ENCODE measurements at regions not wholly inside any gene's neighbourhood (a gene's known extent, or its start where the extent isn't known, plus 50 kb on each side); places are given as distances from the start of the nearest gene placed in this dataset.

GRCh38 chr14:30223966-30224365 lies 296.3 kb upstream of the PRKD1 start:
- TF ChIP-seq CEBPB (IDR thresholded peaks at IDR 0.05) (no peak), REST (IDR thresholded peaks at IDR 0.05; ENCODE audit: low read depth) (no peak), NFIC (IDR thresholded peaks at IDR 0.05) (no peak; the same call in 1 of the 2 replicates), FOXM1 (IDR thresholded peaks at IDR 0.05; ENCODE audit: borderline replicate concordance, low read depth) (no peak), YY1 (IDR thresholded peaks at IDR 0.05; ENCODE audit: low read depth) (no peak), TCF12 (IDR thresholded peaks at IDR 0.05; ENCODE audit: low read depth) (no peak), USF1 (IDR thresholded peaks at IDR 0.05) (no peak), ZBTB7A (IDR thresholded peaks at IDR 0.05; ENCODE audit: low read depth) (no peak), TEAD4 (IDR thresholded peaks at IDR 0.05) (no peak), TAF1 (IDR thresholded peaks at IDR 0.05; ENCODE audit: low read depth) (no peak), EGR1 (IDR thresholded peaks at IDR 0.05) (no peak)

GRCh38 chr14:30225176-30225575 lies 297.5 kb upstream of the PRKD1 start:
- TF ChIP-seq EGR1 (IDR thresholded peaks at IDR 0.05) (no peak), NFIC (IDR thresholded peaks at IDR 0.05) (no peak), YY1 (IDR thresholded peaks at IDR 0.05; ENCODE audit: low read depth) (no peak), TEAD4 (IDR thresholded peaks at IDR 0.05) (no peak), RAD21 (IDR thresholded peaks at IDR 0.05; ENCODE audit: low read depth) (no peak), ZBTB7A (IDR thresholded peaks at IDR 0.05; ENCODE audit: low read depth) (no peak), MAX (IDR thresholded peaks at IDR 0.05) (no peak), EP300 (IDR thresholded peaks at IDR 0.05; ENCODE audit: borderline replicate concordance) (no peak), USF1 (IDR thresholded peaks at IDR 0.05) (no peak), TCF12 (IDR thresholded peaks at IDR 0.05; ENCODE audit: low read depth) (no peak), CREB1 (IDR thresholded peaks at IDR 0.05; ENCODE audit: low read depth) (no peak), REST (IDR thresholded peaks at IDR 0.05; ENCODE audit: low read depth) (no peak), CEBPB (IDR thresholded peaks at IDR 0.05) (no peak), FOXM1 (IDR thresholded peaks at IDR 0.05; ENCODE audit: borderline replicate concordance, low read depth) (no peak), TAF1 (IDR thresholded peaks at IDR 0.05; ENCODE audit: low read depth) (no peak)

GRCh38 chr14:30227436-30227835 lies 299.8 kb upstream of the PRKD1 start:
- TF ChIP-seq CREB1 (IDR thresholded peaks at IDR 0.05; ENCODE audit: low read depth) (no peak), EGR1 (IDR thresholded peaks at IDR 0.05) (no peak), TEAD4 (IDR thresholded peaks at IDR 0.05) (no peak), REST (IDR thresholded peaks at IDR 0.05; ENCODE audit: low read depth) (no peak), TCF12 (IDR thresholded peaks at IDR 0.05; ENCODE audit: low read depth) (no peak), ZBTB7A (IDR thresholded peaks at IDR 0.05; ENCODE audit: low read depth) (no peak), YY1 (IDR thresholded peaks at IDR 0.05; ENCODE audit: low read depth) (no peak), FOXM1 (IDR thresholded peaks at IDR 0.05; ENCODE audit: borderline replicate concordance, low read depth) (no peak), CEBPB (IDR thresholded peaks at IDR 0.05) (no peak), EP300 (IDR thresholded peaks at IDR 0.05; ENCODE audit: borderline replicate concordance) (no peak), MAX (IDR thresholded peaks at IDR 0.05) (no peak), NFIC (IDR thresholded peaks at IDR 0.05) (no peak), TAF1 (IDR thresholded peaks at IDR 0.05; ENCODE audit: low read depth) (no peak), RAD21 (IDR thresholded peaks at IDR 0.05; ENCODE audit: low read depth) (no peak), USF1 (IDR thresholded peaks at IDR 0.05) (no peak)

- no peak for TF ChIP-seq CEBPB (IDR thresholded peaks at IDR 0.05)
- TF ChIP-seq TEAD4 (IDR thresholded peaks at IDR 0.05): no peak
- no peak for TF ChIP-seq CREB1 (IDR thresholded peaks at IDR 0.05; ENCODE audit: low read depth)
- no peak for TF ChIP-seq YY1 (IDR thresholded peaks at IDR 0.05; ENCODE audit: low read depth)
- TF ChIP-seq MAX (IDR thresholded peaks at IDR 0.05): no peak
- TF ChIP-seq USF1 (IDR thresholded peaks at IDR 0.05): no peak
- TF ChIP-seq RAD21 (IDR thresholded peaks at IDR 0.05; ENCODE audit: low read depth): no peak
These were observed 300.2 kb upstream of the PRKD1 start for GRCh38 chr14:30227876-30228275.
